HFF-Myc (cell line): ENCODE measurements at regions not wholly inside any gene's neighbourhood (a gene's known extent, or its start where the extent isn't known, plus 50 kb on each side); places are given as distances from the start of the nearest gene placed in this dataset.

ENCODE experiments used
- DNase-seq: peaks from one replicate; pipeline ENCODE4 v3.0.0-alpha.2; 2011; ENCODE audit warnings: low read depth; ENCODE audit errors: extremely low read depth
- H3K4me3 ChIP-seq: replicated peaks from 2 replicates; pipeline ENCODE4 v1.5.1; 2011; ENCODE audit warnings: low read depth, mild to moderate bottlenecking, control low read depth, low read length
- CTCF ChIP-seq: IDR thresholded peaks from 2 replicates; pipeline ENCODE4 v1.5.1; 2012; ENCODE audit warnings: mild to moderate bottlenecking, low read depth, low read length, control low read depth; ENCODE audit errors: missing control alignments

- TF ChIP-seq CTCF, result no peak
- H3K4me3 ChIP-seq, result no peak overlapping the region
Observed at GRCh38 chr7:51797371-51797770, 480.8 kb upstream of the COBL start.

GRCh38 chr7:51792796-51793195 lies 476.2 kb upstream of the COBL start:
- TF ChIP-seq CTCF, result no peak
- no peak overlapping the region for H3K4me3 ChIP-seq
- no peak for DNase-seq

More at GRCh38 chr7:51797371-51797770, 480.8 kb upstream of the COBL start:
- DNase-seq, result no peak

GRCh38 chr7:51789489-51789888 lies 472.9 kb upstream of the COBL start:
- no peak for TF ChIP-seq CTCF
- no peak overlapping the region for H3K4me3 ChIP-seq
- DNase-seq, result no peak

- DNase-seq, result no peak
- no peak for TF ChIP-seq CTCF
- no peak overlapping the region for H3K4me3 ChIP-seq
Observed at GRCh38 chr7:51786284-51786683, 469.7 kb upstream of the COBL start.

- no peak for DNase-seq
- TF ChIP-seq CTCF, result no peak
- no peak overlapping the region for H3K4me3 ChIP-seq
Observed at GRCh38 chr7:51785876-51786275, 469.3 kb upstream of the COBL start.

- no peak for DNase-seq
Observed at GRCh38 chr7:51785171-51785570, 468.6 kb upstream of the COBL start.

More at GRCh38 chr7:51785171-51785570, 468.6 kb upstream of the COBL start:
- H3K4me3 ChIP-seq, result no peak overlapping the region
- TF ChIP-seq CTCF, result no peak
